GM12864 (cell line): ENCODE measurements at regions not wholly inside any gene's neighbourhood (a gene's known extent, or its start where the extent isn't known, plus 50 kb on each side); places are given as distances from the start of the nearest gene placed in this dataset.

Experiments
- DNase-seq: peaks from one replicate; pipeline ENCODE4 v3.0.0-alpha.2; 2011; ENCODE audit warnings: low read depth
- H3K4me3 ChIP-seq: 2 replicates; pipeline ENCODE4 v1.5.1; 2011; ENCODE audit warnings: mild to moderate bottlenecking, low read depth, low read length, control low read depth
- CTCF ChIP-seq: IDR thresholded peaks from 2 replicates; pipeline ENCODE4 v1.5.1; 2011; ENCODE audit warnings: low read depth, mild to moderate bottlenecking, moderate library complexity, low read length, control low read depth, inconsistent platforms; ENCODE audit errors: missing control alignments

- no peak overlapping the region for H3K4me3 ChIP-seq
- TF ChIP-seq CTCF, result no peak
- no peak for DNase-seq
These were observed 1159.0 kb downstream of the TYW1 start for GRCh38 chr7:68155676-68156075.

GRCh38 chr7:68158686-68159295 is 1162.2 kb downstream of the TYW1 start:
- H3K4me3 ChIP-seq, result no peak overlapping the region
- DNase-seq, result no peak
- TF ChIP-seq CTCF, result no peak

- H3K4me3 ChIP-seq, result no peak overlapping the region
- no peak for TF ChIP-seq CTCF
- DNase-seq, result no peak
These were observed 1166.1 kb downstream of the TYW1 start for GRCh38 chr7:68162712-68163111.

GRCh38 chr7:68166525-68166924 is 1169.9 kb downstream of the TYW1 start:
- H3K4me3 ChIP-seq, result no peak overlapping the region
- no peak for DNase-seq

GRCh38 chr7:68173513-68173912 is 1176.9 kb downstream of the TYW1 start:
- DNase-seq, result no peak
- H3K4me3 ChIP-seq, result no peak overlapping the region
- TF ChIP-seq CTCF, result no peak

More at GRCh38 chr7:68166525-68166924, 1169.9 kb downstream of the TYW1 start:
- no peak for TF ChIP-seq CTCF

- no peak overlapping the region for H3K4me3 ChIP-seq
- peak; percentile 40 for TF ChIP-seq CTCF
- no peak for DNase-seq
These were observed 1180.3 kb downstream of the TYW1 start for GRCh38 chr7:68176974-68177373.

GRCh38 chr7:68180761-68181160 is 1184.1 kb downstream of the TYW1 start:
- DNase-seq, result no peak
- H3K4me3 ChIP-seq, result no peak overlapping the region
- no peak for TF ChIP-seq CTCF
